Esophagus muscularis mucosa (tissue), 4 donors: ENCODE measurements at regions not wholly inside any gene's neighbourhood (a gene's known extent, or its start where the extent isn't known, plus 50 kb on each side); places are given as distances from the start of the nearest gene placed in this dataset.

ENCODE experiments used
- DNase-seq: peaks from one replicate; pipeline ENCODE4 v3.0.0-alpha.2; 2017; ENCODE audit errors: extremely low spot score
- H3K27ac ChIP-seq, 4 donors: fragments of 200-600 bp; sonication (generic); replicated peaks in 1 of 4; 1 replicate in 3 of 4; 2 replicates in 1 of 4; pipeline ENCODE4 v1.5.1; 2016 to 2019; ENCODE audit warnings: mild to moderate bottlenecking in 1 of 4
- H3K27me3 ChIP-seq, 4 donors: fragments of 200-600 bp; sonication (generic); one replicate each; pipeline versions ENCODE4 v1.5.1 to v1.6.0; 2016 to 2019
- H3K36me3 ChIP-seq, 4 donors: fragments of 200-600 bp; sonication (generic); one replicate each; pipeline ENCODE4 v1.5.1; 2016 to 2019
- H3K4me1 ChIP-seq, 4 donors: fragments of 200-600 bp; sonication (generic); one replicate each; pipeline ENCODE4 v1.5.1; 2016 to 2019
- H3K4me3 ChIP-seq, 4 donors: fragments of 200-600 bp; sonication (generic); 1 replicate in 2 of 4; 2 replicates in 2 of 4; pipeline ENCODE4 v1.5.1; 2016 to 2019; ENCODE audit warnings: mild to moderate bottlenecking in 4 of 4, moderate library complexity in 1 of 4
- H3K9me3 ChIP-seq, 4 donors: fragments of 200-600 bp; sonication (generic); 1 replicate in 3 of 4; 2 replicates in 1 of 4; pipeline ENCODE4 v1.5.1; 2016 to 2019
- CTCF ChIP-seq, 3 experiments: fragments of 200-600 bp in 2 of 3; fragments of 450-650 bp in 1 of 3; sonication (generic) in 2 of 3; IDR thresholded peaks; one replicate each; pipeline ENCODE4 v1.5.1; 2017 to 2019; ENCODE audit warnings: antibody characterized with exemption in 3 of 3, mild to moderate bottlenecking in 2 of 3, moderate library complexity in 1 of 3
- EP300 ChIP-seq: sonication (generic); formaldehyde crosslinking; IDR thresholded peaks from one replicate; pipeline ENCODE4 v1.6.1; 2017; ENCODE audit warnings: antibody characterized with exemption
- POLR2A ChIP-seq: fragments of 450-650 bp; IDR thresholded peaks from one replicate; pipeline ENCODE4 v1.6.1; 2017; ENCODE audit warnings: antibody characterized with exemption, moderate library complexity, mild to moderate bottlenecking, low read depth
- POLR2AphosphoS5 ChIP-seq, 2 donors: sonication (generic); formaldehyde crosslinking; IDR thresholded peaks; one replicate each; pipeline ENCODE4 v1.6.1; 2017; ENCODE audit warnings: antibody characterized with exemption in 2 of 2
- WGBS: methylation state at CpG from one replicate; pipeline ENCODE4 v1.1.5; 2018; 5-methylcytosine and 5-hydroxymethylcytosine counted together
- intact Hi-C: fragments of 100-400 bp; cut with DNase I; formaldehyde crosslinking; loops from one replicate; pipeline ENCODE4 v1.15.1; 2023

- no peak for TF ChIP-seq EP300
- peak; percentile 60 to 66 (median 65) for TF ChIP-seq CTCF (IDR thresholded peaks at IDR 0.05)
- peak in 1 of 2 donors; percentile 38 for TF ChIP-seq POLR2AphosphoS5 (IDR thresholded peaks at IDR 0.05)
- no peak for TF ChIP-seq POLR2A
- no peaks in the 10 kb centered on the region for H3K27me3 ChIP-seq
- H3K36me3 ChIP-seq = no peaks in the 10 kb centered on the region
- H3K9me3 ChIP-seq = no peaks in the 10 kb centered on the region
- no peak for DNase-seq
- peak overlapping the region; percentile 67 to 77 (median 75) for H3K27ac ChIP-seq
- 21% methylated on average over 21 of the region's 21 CpGs for WGBS
- intact Hi-C loops = loop anchor here (5.0 to 10.0 kb wide), 3 partner anchors 128 to 616 kb away; no protein-coding TSS in a partner anchor
- H3K4me1 ChIP-seq = peaks cover 12 to 48% (median 44%) of the 10 kb centered on the region in 4 donors
- H3K4me3 ChIP-seq = peak overlapping the region; percentile 45 to 58 (median 56)
Observed at GRCh38 chr4:174120446-174121295, 162.8 kb downstream of the FBXO8 start.

GRCh38 chr4:174119830-174120229 lies 163.6 kb downstream of the FBXO8 start:
- Histone ChIP-seq H3K27ac (peak overlapping the region; percentile 67 to 77 (median 75)), H3K9me3 (no peaks in the 10 kb centered on the region), H3K4me1 (peaks cover 12 to 48% (median 44%) of the 10 kb centered on the region in 4 donors), H3K27me3 (no peaks in the 10 kb centered on the region), H3K4me3 (peak overlapping the region; percentile 45 to 58 (median 56)), H3K36me3 (no peaks in the 10 kb centered on the region)
- intact Hi-C loops = loop anchor here (5.0 to 10.0 kb wide), 3 partner anchors 128 to 615 kb away; no protein-coding TSS in a partner anchor
- no peak for TF ChIP-seq EP300
- TF ChIP-seq POLR2A = no peak
- WGBS = 28% methylated on average over 3 of the region's 3 CpGs
- DNase-seq = no peak

DNA sequence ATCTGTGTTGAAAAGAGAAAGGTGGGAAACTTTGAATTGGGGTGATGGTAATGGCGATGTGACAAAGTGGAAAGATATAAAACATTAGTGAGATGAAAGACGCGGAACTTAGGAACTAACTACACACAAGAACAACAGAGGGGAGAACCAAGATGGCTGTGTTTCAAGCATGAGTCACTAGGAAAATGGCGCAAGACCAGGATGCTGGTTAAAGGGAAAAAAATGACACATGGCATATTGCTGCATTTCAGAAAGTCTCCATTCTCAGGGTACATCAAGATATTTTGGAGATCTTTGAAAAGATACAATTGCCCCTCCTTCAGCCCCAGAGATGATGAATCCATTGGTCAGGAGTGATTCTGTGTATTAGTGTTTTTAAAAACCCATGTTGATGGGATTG lies 164.4 kb downstream of the FBXO8 start:
- peaks cover 12 to 48% (median 44%) of the 10 kb centered on the region in 4 donors for H3K4me1 ChIP-seq
- WGBS = 89% methylated on average over 4 of the region's 4 CpGs
- intact Hi-C loops = no loop called here
- no peaks in the 10 kb centered on the region for H3K36me3 ChIP-seq
- peak overlapping the region in 3 of 4 donors; percentile 15 to 55 (median 45) for H3K4me3 ChIP-seq
- H3K27ac ChIP-seq = peak overlapping the region; percentile 67 to 77 (median 75)
- no peaks in the 10 kb centered on the region for H3K27me3 ChIP-seq
- TF ChIP-seq POLR2AphosphoS5 (IDR thresholded peaks at IDR 0.05) = peak in 1 of 2 donors; percentile 55
- no peak for TF ChIP-seq CTCF (IDR thresholded peaks at IDR 0.05)
- DNase-seq = no peak
- H3K9me3 ChIP-seq = no peaks in the 10 kb centered on the region

DNA sequence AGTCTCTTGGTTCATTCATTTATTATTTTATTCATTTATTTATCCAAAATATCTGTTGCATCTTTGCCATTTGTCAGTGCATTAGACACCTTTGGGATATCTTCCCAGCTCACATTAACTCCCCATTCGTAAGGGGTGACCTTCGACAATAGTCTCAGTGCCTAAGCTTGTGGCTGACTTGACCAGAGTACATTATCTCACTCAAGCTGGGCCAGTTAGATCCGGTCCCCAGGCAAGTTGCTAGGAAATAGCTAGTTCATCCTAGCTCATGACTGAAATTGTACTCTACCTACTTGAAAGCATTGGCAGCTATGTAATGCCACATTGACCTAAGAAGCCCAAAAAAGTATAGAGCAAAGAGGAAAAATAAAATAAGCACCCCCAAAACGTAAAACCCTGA lies 165.3 kb downstream of the FBXO8 start:
- Histone ChIP-seq H3K9me3 (no peaks in the 10 kb centered on the region), H3K27ac (no peak overlapping the region), H3K4me3 (no peak overlapping the region), H3K36me3 (no peaks in the 10 kb centered on the region), H3K4me1 (peaks cover 9 to 43% (median 39%) of the 10 kb centered on the region in 4 donors), H3K27me3 (no peaks in the 10 kb centered on the region)
- 70% methylated on average over 4 of the region's 4 CpGs for WGBS
- DNase-seq = no peak
- intact Hi-C loops = no loop called here
- no peak for TF ChIP-seq EP300
- TF ChIP-seq CTCF (IDR thresholded peaks at IDR 0.05) = no peak
- TF ChIP-seq POLR2AphosphoS5 (IDR thresholded peaks at IDR 0.05) = no peak
- no peak for TF ChIP-seq POLR2A

DNA sequence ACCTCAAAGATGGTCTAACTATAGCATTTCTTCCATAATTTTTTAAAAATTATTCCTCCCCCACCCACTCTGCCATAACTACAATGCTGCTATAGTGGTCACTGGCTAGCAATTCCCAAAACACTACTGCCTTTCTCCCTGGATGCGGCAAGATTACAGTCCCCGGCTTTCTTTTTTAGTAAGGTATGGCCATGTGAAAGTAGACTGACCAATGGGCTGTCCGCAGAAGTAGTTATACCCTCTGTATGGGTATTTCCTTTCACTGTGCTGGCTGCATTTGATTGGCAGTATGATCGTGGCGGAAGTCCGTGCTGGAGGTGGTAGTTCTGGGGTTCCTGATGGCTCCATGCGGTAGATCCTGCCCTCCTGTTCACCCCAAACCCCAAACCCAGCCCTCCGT lies 166.0 kb downstream of the FBXO8 start:
- Histone ChIP-seq H3K4me1 (peaks cover 7 to 36% (median 34%) of the 10 kb centered on the region in 4 donors), H3K27me3 (no peaks in the 10 kb centered on the region), H3K4me3 (no peak overlapping the region), H3K36me3 (no peaks in the 10 kb centered on the region), H3K9me3 (no peaks in the 10 kb centered on the region), H3K27ac (no peak overlapping the region)
- DNase-seq = no peak
- WGBS = 96% methylated on average over 8 of the region's 8 CpGs
- TF ChIP-seq POLR2A = no peak
- no peak for TF ChIP-seq POLR2AphosphoS5 (IDR thresholded peaks at IDR 0.05)
- no peak for TF ChIP-seq CTCF (IDR thresholded peaks at IDR 0.05)
- TF ChIP-seq EP300 = no peak
- intact Hi-C loops = no loop called here
